22Rv1 (cell line): ENCODE measurements at regions not wholly inside any gene's neighbourhood (a gene's known extent, or its start where the extent isn't known, plus 50 kb on each side); places are given as distances from the start of the nearest gene placed in this dataset.

Source experiments
- CTCF ChIP-seq: fragments of 450-650 bp; IDR thresholded peaks from 2 replicates; pipeline ENCODE4 v1.5.1; 2017; ENCODE audit warnings: mild to moderate bottlenecking
- ZFX ChIP-seq: fragments of 450-650 bp; IDR thresholded peaks from 2 replicates; pipeline ENCODE4 v1.6.1; 2017; ENCODE audit warnings: antibody characterized with exemption, borderline replicate concordance

GRCh38 chr10:118963933-118964332 lies 65.6 kb upstream of the NANOS1 start:
- no peak for TF ChIP-seq CTCF
- TF ChIP-seq ZFX = no peak
